ENCODE measurements at regions not wholly inside any gene's neighbourhood (a gene's known extent, or its start where the extent isn't known, plus 50 kb on each side); places are given as distances from the start of the nearest gene placed in this dataset.
A peak's percentile ranks its signal among the peaks of the same experiment; 100 is the strongest.

DNA sequence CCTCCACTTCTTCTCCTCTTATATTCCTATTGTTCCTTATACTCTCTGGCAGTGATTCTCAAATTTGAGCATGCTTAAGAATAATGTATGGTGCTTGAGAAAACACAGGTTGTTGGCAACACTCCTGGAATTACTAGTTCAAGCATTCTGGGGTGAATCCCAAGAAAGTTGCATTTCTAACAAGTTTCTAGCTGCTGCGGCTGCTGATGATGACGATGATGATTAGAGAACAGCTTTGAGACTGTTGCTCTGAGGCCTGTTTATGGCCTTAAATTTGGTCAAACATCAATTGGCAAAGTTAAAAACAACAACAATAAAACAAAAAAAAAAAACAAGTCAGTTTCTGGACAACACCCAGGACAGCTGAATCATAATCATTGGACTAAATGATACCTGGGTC is 961.9 kb downstream of the CDH11 start:
- no peaks in the 10 kb centered on the region for H3K36me3 ChIP-seq
- H3K4me1 ChIP-seq (ENCODE audit: low read depth) = no peaks in the 10 kb centered on the region
- peak in 1 of 2 donors; percentile 2 for DNase-seq (ENCODE audit: low read depth in 1 of 2, low spot score in 1 of 2)
- no peak overlapping the region for H3K27ac ChIP-seq
- H3K27me3 ChIP-seq = no peaks in the 10 kb centered on the region
- no peak overlapping the region for H3K4me3 ChIP-seq
- TF ChIP-seq, protein P1, sequence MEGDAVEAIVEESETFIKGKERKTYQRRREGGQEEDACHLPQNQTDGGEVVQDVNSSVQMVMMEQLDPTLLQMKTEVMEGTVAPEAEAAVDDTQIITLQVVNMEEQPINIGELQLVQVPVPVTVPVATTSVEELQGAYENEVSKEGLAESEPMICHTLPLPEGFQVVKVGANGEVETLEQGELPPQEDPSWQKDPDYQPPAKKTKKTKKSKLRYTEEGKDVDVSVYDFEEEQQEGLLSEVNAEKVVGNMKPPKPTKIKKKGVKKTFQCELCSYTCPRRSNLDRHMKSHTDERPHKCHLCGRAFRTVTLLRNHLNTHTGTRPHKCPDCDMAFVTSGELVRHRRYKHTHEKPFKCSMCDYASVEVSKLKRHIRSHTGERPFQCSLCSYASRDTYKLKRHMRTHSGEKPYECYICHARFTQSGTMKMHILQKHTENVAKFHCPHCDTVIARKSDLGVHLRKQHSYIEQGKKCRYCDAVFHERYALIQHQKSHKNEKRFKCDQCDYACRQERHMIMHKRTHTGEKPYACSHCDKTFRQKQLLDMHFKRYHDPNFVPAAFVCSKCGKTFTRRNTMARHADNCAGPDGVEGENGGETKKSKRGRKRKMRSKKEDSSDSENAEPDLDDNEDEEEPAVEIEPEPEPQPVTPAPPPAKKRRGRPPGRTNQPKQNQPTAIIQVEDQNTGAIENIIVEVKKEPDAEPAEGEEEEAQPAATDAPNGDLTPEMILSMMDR (IDR thresholded peaks at IDR 0.05; ENCODE audit: low read depth, low read length) = no peak
- no peaks in the 10 kb centered on the region for H3K9me3 ChIP-seq (ENCODE audit: low read depth)

DNA sequence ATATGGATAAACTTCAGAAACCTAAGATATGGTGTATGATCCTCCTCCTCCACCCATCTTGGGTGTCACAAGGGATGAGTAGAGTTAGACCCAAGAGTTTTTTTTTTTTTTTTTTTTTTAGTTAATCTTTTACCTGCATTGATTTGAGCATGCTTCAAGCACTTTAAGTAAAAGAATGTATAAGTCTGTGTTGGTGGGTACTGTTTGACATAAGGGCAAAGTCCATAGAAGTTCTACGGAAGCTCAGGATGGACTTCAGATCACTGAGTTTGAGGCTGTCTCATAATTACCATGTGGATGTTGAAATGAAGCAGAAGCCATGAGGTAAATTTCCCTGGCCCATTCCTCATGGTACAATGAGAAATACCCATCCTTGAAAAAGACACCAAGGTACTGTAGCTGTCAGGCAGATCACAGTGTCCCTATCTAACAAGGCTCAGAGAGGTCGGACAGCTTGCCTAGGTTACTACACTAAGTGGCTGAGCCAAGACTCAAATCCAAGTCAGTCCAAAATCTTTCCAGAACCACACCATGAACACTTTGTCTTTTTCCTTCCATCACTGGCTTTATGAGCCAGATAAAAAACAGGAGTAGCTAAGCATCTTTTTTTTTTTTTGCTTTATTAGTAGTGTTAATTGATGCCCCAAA is 962.8 kb downstream of the CDH11 start:
- no peaks in the 10 kb centered on the region for H3K27me3 ChIP-seq
- no peak for DNase-seq (ENCODE audit: low read depth in 1 of 2, low spot score in 1 of 2)
- H3K4me1 ChIP-seq (ENCODE audit: low read depth) = no peaks in the 10 kb centered on the region
- TF ChIP-seq, protein P1 (IDR thresholded peaks at IDR 0.05; ENCODE audit: low read depth, low read length) = no peak
- no peaks in the 10 kb centered on the region for H3K9me3 ChIP-seq (ENCODE audit: low read depth)
- no peaks in the 10 kb centered on the region for H3K36me3 ChIP-seq
- H3K27ac ChIP-seq = no peak overlapping the region
- no peak overlapping the region for H3K4me3 ChIP-seq

DNA sequence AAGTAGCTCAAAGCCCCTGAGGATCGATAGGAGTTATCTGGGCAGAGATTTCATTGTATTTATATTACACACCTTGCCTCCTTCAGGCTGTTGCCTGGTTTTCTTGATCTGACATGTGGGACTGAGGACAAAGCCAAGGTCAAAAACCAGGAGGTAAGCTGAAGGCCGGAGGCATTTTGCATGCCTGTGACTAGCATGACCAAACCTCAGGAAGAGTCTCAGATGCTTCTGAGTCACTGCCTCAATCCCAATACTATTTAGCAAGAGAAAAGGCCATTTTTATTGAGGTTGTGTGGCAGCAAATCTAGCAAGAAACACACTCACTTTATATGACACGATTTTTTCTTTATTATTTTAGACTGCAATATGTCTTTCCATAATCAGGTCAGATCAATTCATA is 968.1 kb downstream of the CDH11 start:
- Histone ChIP-seq H3K4me3 (no peak overlapping the region), H3K27me3 (no peaks in the 10 kb centered on the region), H3K27ac (no peak overlapping the region), H3K4me1 (ENCODE audit: low read depth) (no peaks in the 10 kb centered on the region), H3K36me3 (no peaks in the 10 kb centered on the region), H3K9me3 (ENCODE audit: low read depth) (no peaks in the 10 kb centered on the region)
- TF ChIP-seq, protein P1 (IDR thresholded peaks at IDR 0.05; ENCODE audit: low read depth, low read length) = no peak
- DNase-seq (ENCODE audit: low read depth in 1 of 2, low spot score in 1 of 2) = no peak

DNA sequence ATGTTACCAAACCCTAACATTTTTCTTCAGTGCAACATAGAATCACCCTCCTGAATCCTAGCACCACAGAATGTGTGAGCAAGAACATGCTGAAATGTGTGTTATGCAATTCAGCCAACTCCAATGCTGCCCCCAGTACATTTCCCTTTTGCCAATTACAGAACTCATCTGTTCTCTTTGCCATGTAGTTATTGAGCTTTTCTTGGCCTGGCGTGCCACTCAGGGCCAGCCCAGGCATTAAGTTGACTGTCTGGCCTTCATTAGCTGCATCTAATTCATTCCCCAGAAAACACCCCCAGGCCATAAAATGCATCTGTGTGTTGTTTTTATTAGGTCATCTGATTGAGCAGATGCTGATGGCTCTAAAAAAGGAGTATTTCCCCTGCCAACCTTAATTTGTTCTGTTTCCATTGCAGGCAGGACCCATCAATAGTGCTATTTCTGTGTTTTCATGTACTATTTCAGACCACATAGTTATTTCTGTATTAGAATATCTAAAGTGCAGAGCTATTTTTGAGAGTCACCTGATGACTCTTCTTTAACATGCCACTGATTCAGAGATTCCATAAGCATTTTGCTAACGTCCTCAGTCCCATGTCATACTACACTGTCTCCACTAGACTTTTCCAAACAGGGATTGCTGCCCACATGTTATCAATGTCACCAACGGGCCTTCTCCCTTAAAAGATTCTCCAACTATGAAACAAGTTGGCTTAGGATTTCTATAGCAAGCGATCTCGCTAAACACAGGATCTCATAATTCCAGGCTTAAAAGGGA is 969.7 kb downstream of the CDH11 start:
- TF ChIP-seq, protein P1 (IDR thresholded peaks at IDR 0.05; ENCODE audit: low read depth, low read length) = no peak
- no peaks in the 10 kb centered on the region for H3K36me3 ChIP-seq
- no peak overlapping the region for H3K4me3 ChIP-seq
- no peak for DNase-seq (ENCODE audit: low read depth in 1 of 2, low spot score in 1 of 2)
- no peaks in the 10 kb centered on the region for H3K27me3 ChIP-seq
- no peaks in the 10 kb centered on the region for H3K9me3 ChIP-seq (ENCODE audit: low read depth)
- no peak overlapping the region for H3K27ac ChIP-seq
- no peaks in the 10 kb centered on the region for H3K4me1 ChIP-seq (ENCODE audit: low read depth)

DNA sequence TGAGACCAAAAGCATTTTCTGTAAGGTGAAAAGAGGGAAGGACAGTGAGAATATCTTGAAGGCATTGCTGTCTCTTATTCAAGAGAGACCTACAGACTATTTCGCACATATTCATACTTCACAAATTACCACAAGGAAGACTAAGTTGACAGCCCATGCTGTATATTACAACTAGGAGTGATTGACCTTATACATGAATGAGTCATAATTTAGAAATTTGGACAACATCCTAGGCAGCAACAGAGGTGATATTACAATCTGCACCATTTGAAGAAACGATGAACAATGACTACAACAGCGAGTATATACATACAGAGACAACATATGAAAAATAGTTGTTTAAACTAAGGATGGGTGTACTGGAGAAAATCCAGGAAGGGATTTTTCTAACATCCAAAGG is 971.7 kb downstream of the CDH11 start:
- Histone ChIP-seq H3K27ac (no peak overlapping the region), H3K9me3 (ENCODE audit: low read depth) (no peaks in the 10 kb centered on the region), H3K4me3 (no peak overlapping the region), H3K36me3 (no peaks in the 10 kb centered on the region), H3K27me3 (no peaks in the 10 kb centered on the region), H3K4me1 (ENCODE audit: low read depth) (no peaks in the 10 kb centered on the region)
- peak in 1 of 2 donors; percentile 8 for DNase-seq (ENCODE audit: low read depth in 1 of 2, low spot score in 1 of 2)
- TF ChIP-seq, protein P1 (IDR thresholded peaks at IDR 0.05; ENCODE audit: low read depth, low read length) = no peak

Data from cardiac muscle cell (in vitro differentiated cells and primary cell).